ENCODE measurements at regions not wholly inside any gene's neighbourhood (a gene's known extent, or its start where the extent isn't known, plus 50 kb on each side); places are given as distances from the start of the nearest gene placed in this dataset.

GRCh38 chr18:61749031-61749430, 143.8 kb downstream of the RNF152 start:
- TF ChIP-seq CTCF (IDR thresholded peaks at IDR 0.05) (no peak), POLR2A (IDR thresholded peaks at IDR 0.05) (no peak)

Measured in ovary (tissue), 3 donors.